Body of pancreas (tissue), 4 donors: ENCODE measurements at regions not wholly inside any gene's neighbourhood (a gene's known extent, or its start where the extent isn't known, plus 50 kb on each side); places are given as distances from the start of the nearest gene placed in this dataset.
A peak's percentile ranks its signal among the peaks of the same experiment; 100 is the strongest.

Experiments used
- ATAC-seq: fragments of 150-250 bp; one replicate; pipeline ENCODE4 v1.9.1; 2016
- DNase-seq, 4 donors: peaks; one replicate each; pipeline ENCODE4 v3.0.0-alpha.2; 2019
- H3K27ac ChIP-seq, 4 donors: fragments of 200-600 bp; sonication (generic); 1 replicate in 3 of 4; 2 replicates in 1 of 4; pipeline versions ENCODE4 v1.5.1 to v1.6.1; 2016 to 2019; ENCODE audit warnings: mild to moderate bottlenecking in 1 of 4, mixed read lengths in 1 of 4, moderate library complexity in 1 of 4
- H3K27me3 ChIP-seq, 2 donors: fragments of 200-600 bp; sonication (generic); one replicate each; pipeline ENCODE4 v1.6.0; 2016; ENCODE audit warnings: mild to moderate bottlenecking in 1 of 2
- H3K36me3 ChIP-seq, 2 donors: fragments of 200-600 bp; sonication (generic); replicated peaks in 1 of 2; 2 replicates each; pipeline ENCODE4 v1.5.1; 2016; ENCODE audit warnings: low read depth in 2 of 2; ENCODE audit not compliant: insufficient read depth in 1 of 2
- H3K4me1 ChIP-seq: fragments of 200-600 bp; sonication (generic); one replicate; pipeline ENCODE4 v1.6.0; 2016
- H3K4me3 ChIP-seq, 2 donors: fragments of 200-600 bp; sonication (generic); 1 replicate in 1 of 2; 2 replicates in 1 of 2; pipeline ENCODE4 v1.5.1; 2016 to 2019
- H3K9me3 ChIP-seq, 3 donors: fragments of 200-600 bp; sonication (generic); 1 replicate in 2 of 3; 2 replicates in 1 of 3; pipeline ENCODE4 v1.5.1; 2016
- POLR2A ChIP-seq, 3 donors: fragments of 450-650 bp; IDR thresholded peaks; one replicate each; pipeline ENCODE4 v1.6.1; 2016; ENCODE audit warnings: antibody characterized with exemption in 3 of 3, mild to moderate bottlenecking in 2 of 3
- WGBS, 2 donors: methylation state at CpG; one replicate each; pipeline ENCODE4 v1.1.5; 2017; 5-methylcytosine and 5-hydroxymethylcytosine counted together
- intact Hi-C: fragments of 100-400 bp; cut with DNase I; formaldehyde crosslinking; loops from one replicate; pipeline ENCODE4 v1.15.1; 2023
- TF ChIP-seq, protein P1 (sequence below), 7 experiments: fragments of 450-650 bp in 4 of 7; fragments of 200-600 bp in 3 of 7; sonication (generic) in 3 of 7; IDR thresholded peaks; one replicate each; pipeline ENCODE4 v1.5.1; 2016 to 2019; ENCODE audit warnings: antibody characterized with exemption in 7 of 7

DNA sequence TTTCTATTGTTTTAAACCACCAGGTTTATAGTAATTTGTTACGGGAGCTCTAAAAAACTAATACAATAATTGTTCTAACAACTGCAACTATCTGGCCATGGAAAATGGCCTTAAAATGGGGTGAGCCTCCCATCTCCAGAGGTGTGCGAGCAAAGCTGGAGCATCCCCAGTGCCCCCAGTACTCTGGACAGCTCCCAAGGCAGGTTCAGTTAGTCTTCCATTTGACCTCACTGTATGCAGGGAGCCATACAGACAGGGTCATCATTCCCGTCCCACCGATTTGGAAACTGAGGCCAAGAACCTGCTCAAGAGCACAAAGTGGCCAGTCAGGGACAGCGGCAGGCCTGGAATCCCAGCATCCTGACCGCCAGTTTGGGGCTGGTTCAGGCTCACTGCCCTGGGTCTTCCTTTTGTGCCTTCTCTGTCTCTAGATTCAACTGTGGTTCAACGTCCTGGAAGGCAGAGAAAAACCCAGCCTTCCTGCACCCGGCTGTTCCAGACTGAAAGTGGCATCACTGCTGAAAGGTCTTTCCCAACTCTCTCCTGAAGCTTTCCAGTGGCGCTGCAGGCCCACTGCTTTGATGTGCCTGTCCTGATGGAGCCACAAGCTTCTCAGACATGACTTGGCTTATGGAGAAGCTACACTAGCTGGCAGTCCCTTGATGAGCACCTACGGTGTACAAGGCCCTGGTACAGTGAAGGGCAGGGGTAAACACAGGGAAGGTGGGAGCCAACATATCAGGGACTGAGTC is 76.6 kb upstream of the LINGO1 start:
- Histone ChIP-seq H3K27me3 (no peaks in the 10 kb centered on the region), H3K4me1 (no peaks in the 10 kb centered on the region), H3K9me3 (no peaks in the 10 kb centered on the region), H3K27ac (no peak overlapping the region), H3K4me3 (no peak overlapping the region), H3K36me3 (no peaks in the 10 kb centered on the region)
- TF ChIP-seq POLR2A (IDR thresholded peaks at IDR 0.05) = no peak
- TF ChIP-seq, protein P1, sequence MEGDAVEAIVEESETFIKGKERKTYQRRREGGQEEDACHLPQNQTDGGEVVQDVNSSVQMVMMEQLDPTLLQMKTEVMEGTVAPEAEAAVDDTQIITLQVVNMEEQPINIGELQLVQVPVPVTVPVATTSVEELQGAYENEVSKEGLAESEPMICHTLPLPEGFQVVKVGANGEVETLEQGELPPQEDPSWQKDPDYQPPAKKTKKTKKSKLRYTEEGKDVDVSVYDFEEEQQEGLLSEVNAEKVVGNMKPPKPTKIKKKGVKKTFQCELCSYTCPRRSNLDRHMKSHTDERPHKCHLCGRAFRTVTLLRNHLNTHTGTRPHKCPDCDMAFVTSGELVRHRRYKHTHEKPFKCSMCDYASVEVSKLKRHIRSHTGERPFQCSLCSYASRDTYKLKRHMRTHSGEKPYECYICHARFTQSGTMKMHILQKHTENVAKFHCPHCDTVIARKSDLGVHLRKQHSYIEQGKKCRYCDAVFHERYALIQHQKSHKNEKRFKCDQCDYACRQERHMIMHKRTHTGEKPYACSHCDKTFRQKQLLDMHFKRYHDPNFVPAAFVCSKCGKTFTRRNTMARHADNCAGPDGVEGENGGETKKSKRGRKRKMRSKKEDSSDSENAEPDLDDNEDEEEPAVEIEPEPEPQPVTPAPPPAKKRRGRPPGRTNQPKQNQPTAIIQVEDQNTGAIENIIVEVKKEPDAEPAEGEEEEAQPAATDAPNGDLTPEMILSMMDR (IDR thresholded peaks at IDR 0.05) = no peak
- ATAC-seq (no peak), DNase-seq (no peak)
- 77 to 81% methylated on average over 8 to 10 of the region's 10 CpGs for WGBS, 2 donors
- intact Hi-C loops = no loop called here

DNA sequence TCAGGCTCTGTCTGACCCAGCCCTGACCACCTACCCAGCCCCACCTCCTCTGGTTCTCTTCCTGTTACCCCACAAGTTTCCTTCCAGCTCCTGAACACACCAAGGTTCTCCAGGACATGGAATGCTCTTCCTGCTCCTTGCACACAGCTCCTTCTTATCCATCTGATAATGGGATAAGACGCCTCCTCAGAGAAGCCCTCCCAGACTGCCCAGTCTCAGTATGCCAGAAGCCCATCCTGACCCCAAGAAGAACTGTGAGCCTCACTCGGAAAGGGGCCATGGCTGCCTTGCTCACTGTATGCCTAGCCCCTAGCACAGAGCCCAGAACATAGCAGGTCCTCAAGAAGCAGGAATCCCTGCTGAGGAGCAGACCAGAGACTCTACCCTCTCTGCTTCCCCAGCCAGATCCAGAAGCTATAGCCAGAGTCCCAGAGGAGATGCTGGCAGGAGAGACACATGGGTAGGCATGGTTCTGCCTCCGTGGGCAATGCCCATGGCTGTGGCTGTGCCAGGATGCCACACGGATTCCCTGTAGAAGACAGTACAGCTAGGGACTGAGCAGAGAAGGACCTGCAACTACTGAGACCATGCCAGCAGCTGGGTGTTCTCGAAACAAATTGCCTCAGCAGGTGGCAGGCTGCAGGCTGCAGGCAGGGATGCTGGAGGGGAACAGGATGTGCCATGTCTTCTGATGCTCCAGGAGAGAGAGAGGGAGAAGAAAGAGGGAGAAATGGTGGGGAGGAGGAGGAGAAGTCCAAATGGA is 74.0 kb upstream of the LINGO1 start:
- TF ChIP-seq POLR2A (IDR thresholded peaks at IDR 0.05) = no peak
- TF ChIP-seq, protein P1 (IDR thresholded peaks at IDR 0.05) = no peak
- whole genome bisulfite sequencing, 2 donors = 43 to 50% methylated on average over 4 to 5 of the region's 5 CpGs
- Histone ChIP-seq H3K4me1 (no peaks in the 10 kb centered on the region), H3K27me3 (no peaks in the 10 kb centered on the region), H3K9me3 (no peaks in the 10 kb centered on the region), H3K27ac (no peak overlapping the region), H3K36me3 (no peaks in the 10 kb centered on the region), H3K4me3 (no peak overlapping the region)
- intact Hi-C loops = no loop called here
- ATAC-seq (no peak), DNase-seq (no peak)

DNA sequence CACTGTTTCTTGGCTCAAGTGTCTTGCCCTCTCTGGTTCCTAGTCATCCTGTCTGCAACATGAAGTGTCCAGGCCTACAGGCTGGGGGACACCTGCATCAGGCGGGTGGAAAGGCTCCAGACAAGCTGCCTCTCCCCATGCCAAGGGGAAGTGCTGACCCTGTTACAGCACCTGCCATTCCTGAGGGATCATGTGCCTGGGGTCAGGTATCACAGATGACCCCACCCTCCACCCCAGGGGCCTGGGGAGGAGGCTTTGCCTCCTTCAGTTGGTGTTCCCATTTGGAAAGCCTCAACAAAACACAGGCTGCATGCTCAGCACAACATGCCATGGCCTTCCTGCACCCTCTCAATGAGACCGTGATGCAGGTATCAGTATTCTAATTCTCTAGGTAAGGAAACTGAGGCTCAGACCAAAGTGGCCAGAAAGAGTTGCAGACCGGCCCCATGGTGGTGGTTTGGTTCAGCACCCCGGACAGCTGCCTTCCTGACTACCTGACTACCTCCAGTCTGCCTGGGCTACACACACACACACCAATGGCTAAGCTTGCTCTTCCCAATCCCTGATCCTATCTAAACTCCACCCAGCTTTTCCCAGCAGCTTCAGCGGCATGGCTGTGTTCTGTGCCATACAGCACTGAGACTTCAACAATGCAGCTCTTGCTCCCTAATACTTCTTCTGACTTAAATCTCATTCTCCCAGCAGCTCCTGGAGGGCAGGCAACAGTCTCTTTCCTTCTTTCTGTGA is 69.7 kb upstream of the LINGO1 start:
- no peak for ATAC-seq
- DNase-seq = peak in 3 of 4 donors; percentile 14 to 26 (median 17)
- H3K4me1 ChIP-seq = no peaks in the 10 kb centered on the region
- TF ChIP-seq, protein P1 (IDR thresholded peaks at IDR 0.05) = no peak
- TF ChIP-seq POLR2A (IDR thresholded peaks at IDR 0.05) = no peak
- no peaks in the 10 kb centered on the region for H3K27me3 ChIP-seq
- H3K4me3 ChIP-seq = no peak overlapping the region
- no peak overlapping the region for H3K27ac ChIP-seq
- H3K36me3 ChIP-seq = no peaks in the 10 kb centered on the region
- 7 to 37% methylated on average over 3 to 5 of the region's 5 CpGs for WGBS, 2 donors
- intact Hi-C loops = no loop called here
- H3K9me3 ChIP-seq = no peaks in the 10 kb centered on the region

DNA sequence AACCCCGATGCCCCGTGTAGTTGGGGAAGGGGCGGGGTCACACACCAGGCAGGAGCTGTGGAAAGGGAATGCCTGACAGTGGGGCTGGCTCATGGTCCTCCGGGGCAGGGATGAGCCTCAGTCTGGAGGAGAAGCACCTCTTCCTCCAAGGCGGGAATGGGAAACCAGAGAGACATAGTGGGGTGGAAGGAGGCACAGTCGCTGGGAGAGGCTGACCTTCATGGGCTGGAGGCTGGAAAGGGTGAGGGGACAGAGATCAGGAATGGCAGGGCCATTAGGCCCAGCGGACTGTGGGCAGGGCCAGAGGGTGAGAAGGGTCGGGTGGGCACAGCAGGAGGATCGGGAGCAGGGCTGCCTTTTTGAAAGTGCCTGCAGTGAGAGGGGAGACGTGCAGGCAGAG is 65.8 kb upstream of the LINGO1 start:
- H3K27ac ChIP-seq = no peak overlapping the region
- no peak for ATAC-seq
- H3K9me3 ChIP-seq = no peaks in the 10 kb centered on the region
- no peak for DNase-seq
- 36 to 37% methylated on average over 10 of the region's 10 CpGs for WGBS, 2 donors
- no peaks in the 10 kb centered on the region for H3K36me3 ChIP-seq
- no peaks in the 10 kb centered on the region for H3K27me3 ChIP-seq
- H3K4me3 ChIP-seq = no peak overlapping the region
- no peaks in the 10 kb centered on the region for H3K4me1 ChIP-seq
- intact Hi-C loops = no loop called here
- no peak for TF ChIP-seq POLR2A (IDR thresholded peaks at IDR 0.05)
- TF ChIP-seq, protein P1 (IDR thresholded peaks at IDR 0.05) = no peak
